RWPE1 (cell line): ENCODE measurements at regions not wholly inside any gene's neighbourhood (a gene's known extent, or its start where the extent isn't known, plus 50 kb on each side); places are given as distances from the start of the nearest gene placed in this dataset.

Source experiments
- CTCF ChIA-PET: fragments of 350-600 bp; sonication (Branson Sonifier 250); formaldehyde crosslinking; extraction: SDS; loops from one replicate; lab custom pipeline; 2021; lab: Yijun Ruan, JAX
- POLR2A ChIA-PET: fragments of 400-600 bp; formaldehyde crosslinking; extraction: SDS; loops from one replicate; lab custom pipeline; 2020; ENCODE audit warnings: antibody characterized with exemption; ENCODE audit not compliant: low non-redundant PET; lab: Yijun Ruan, JAX
- DNase-seq: peaks from one replicate; pipeline ENCODE4 v3.0.0; 2012; ENCODE audit warnings: low spot score
- H3K27ac ChIP-seq: fragments of 450-650 bp; 2 replicates; pipeline ENCODE4 v1.5.1; 2017
- CTCF ChIP-seq: fragments of 450-650 bp; conservative IDR thresholded peaks from 2 replicates; pipeline ENCODE4 v1.5.1; 2017; ENCODE audit warnings: low read depth, mild to moderate bottlenecking

- no peak for DNase-seq
- no peak for TF ChIP-seq CTCF
- ChIA-PET CTCF (interaction anchor here (0.6 kb wide), 1 partner anchor 15 kb away, joined by 3 read pairs; no protein-coding TSS in a partner anchor), POLR2A (no interaction called here)
- H3K27ac ChIP-seq, result no peak overlapping the region
Measured at GRCh38 chr11:121741761-121742361, 289.1 kb upstream of the SORL1-AS1 start.

- ChIA-PET CTCF (interaction anchor here (0.6 kb wide), 1 partner anchor 15 kb away, joined by 3 read pairs; no protein-coding TSS in a partner anchor), POLR2A (no interaction called here)
- H3K27ac ChIP-seq, result no peak overlapping the region
- no peak for TF ChIP-seq CTCF
- DNase-seq, result no peak
Measured at GRCh38 chr11:121741351-121741760, 288.6 kb upstream of the SORL1-AS1 start.

GRCh38 chr11:121740902-121741301, 288.1 kb upstream of the SORL1-AS1 start:
- CTCF ChIA-PET, result no interaction called here
- no peak for TF ChIP-seq CTCF
- POLR2A ChIA-PET, result no interaction called here

GRCh38 chr11:121733858-121734257, 281.1 kb upstream of the SORL1-AS1 start:
- POLR2A ChIA-PET, result no interaction called here
- no peak overlapping the region for H3K27ac ChIP-seq
- no peak for TF ChIP-seq CTCF
- no peak for DNase-seq
- CTCF ChIA-PET, result no interaction called here

More at GRCh38 chr11:121740902-121741301, 288.1 kb upstream of the SORL1-AS1 start:
- H3K27ac ChIP-seq, result no peak overlapping the region
- DNase-seq, result no peak

GRCh38 chr11:121727942-121728341, 275.2 kb upstream of the SORL1-AS1 start:
- TF ChIP-seq CTCF, result no peak
- DNase-seq, result no peak
- POLR2A ChIA-PET, result no interaction called here
- H3K27ac ChIP-seq, result no peak overlapping the region
- CTCF ChIA-PET, result no interaction called here

- ChIA-PET POLR2A (no interaction called here), CTCF (interaction anchor here (0.6 kb wide), 1 partner anchor 15 kb away, joined by 4 read pairs; no protein-coding TSS in a partner anchor)
- no peak overlapping the region for H3K27ac ChIP-seq
- DNase-seq, result no peak
- TF ChIP-seq CTCF, result no peak
Measured at GRCh38 chr11:121723246-121723741, 270.5 kb upstream of the SORL1-AS1 start.
